ENCODE measurements at regions not wholly inside any gene's neighbourhood (a gene's known extent, or its start where the extent isn't known, plus 50 kb on each side); places are given as distances from the start of the nearest gene placed in this dataset.
A peak's percentile ranks its signal among the peaks of the same experiment; 100 is the strongest.
"Not testable (repeated sequence)": the region's sequence is repeated elsewhere in the genome, so short reads cannot be mapped to it uniquely, and the experiment has no call there.

DNA sequence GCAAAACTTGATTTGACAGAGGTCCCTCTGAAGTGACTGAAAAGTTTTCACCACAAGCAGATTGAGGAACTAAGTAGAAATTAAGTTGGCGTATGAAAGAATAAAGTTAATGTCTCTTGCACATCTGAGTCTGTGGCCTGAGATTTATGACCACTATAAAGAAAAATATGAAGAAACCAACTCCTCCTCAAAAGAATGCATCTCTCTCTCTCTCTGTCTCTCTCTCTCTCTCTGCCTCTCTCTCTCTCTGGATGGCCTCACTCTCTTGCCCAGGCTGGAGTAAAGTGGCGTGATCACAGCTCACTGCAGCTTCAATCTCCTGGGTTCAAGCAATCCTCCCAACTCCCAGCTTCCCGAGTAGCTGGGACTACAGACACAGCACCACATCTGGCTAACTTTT lies 55.2 kb downstream of the RPL22L1 start:
- no peak for ATAC-seq

DNA sequence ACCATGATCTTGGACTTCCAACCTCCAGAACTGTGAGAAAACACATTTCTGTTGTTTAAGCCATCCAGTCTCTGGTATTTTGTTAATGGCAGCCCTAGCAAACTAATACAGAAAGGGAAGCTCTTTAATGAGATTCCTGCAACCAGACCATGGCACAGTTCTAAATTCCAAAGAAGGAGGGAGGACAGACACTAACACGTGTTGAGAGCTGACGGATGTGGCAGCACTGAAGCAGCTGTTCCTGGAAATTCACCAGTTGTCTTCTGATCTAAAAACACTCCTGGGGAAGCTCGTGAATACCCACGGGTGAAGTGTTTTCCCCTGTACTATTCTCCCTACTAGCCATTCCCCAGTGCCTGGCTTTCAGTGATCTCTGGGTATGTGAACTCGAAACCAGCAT lies 56.7 kb downstream of the RPL22L1 start:
- no peak for ATAC-seq

- ATAC-seq, result peak; percentile 86
Observed at GRCh38 chr3:170811928-170812591, 57.9 kb downstream of the RPL22L1 start.

- ATAC-seq, result peak; percentile 67
Observed at GRCh38 chr3:170811515-170811914, 58.5 kb downstream of the RPL22L1 start.

GRCh38 chr3:170809975-170810357 lies 60.0 kb downstream of the RPL22L1 start:
- ATAC-seq, result no peak

- peak; percentile 51 for ATAC-seq
Observed at GRCh38 chr3:170809007-170809974, 60.7 kb downstream of the RPL22L1 start.

GRCh38 chr3:170808041-170808440 lies 62.0 kb downstream of the RPL22L1 start:
- no peak for ATAC-seq

- ATAC-seq, result no peak
Observed at GRCh38 chr3:170806676-170807075, 63.3 kb downstream of the RPL22L1 start.

DNA sequence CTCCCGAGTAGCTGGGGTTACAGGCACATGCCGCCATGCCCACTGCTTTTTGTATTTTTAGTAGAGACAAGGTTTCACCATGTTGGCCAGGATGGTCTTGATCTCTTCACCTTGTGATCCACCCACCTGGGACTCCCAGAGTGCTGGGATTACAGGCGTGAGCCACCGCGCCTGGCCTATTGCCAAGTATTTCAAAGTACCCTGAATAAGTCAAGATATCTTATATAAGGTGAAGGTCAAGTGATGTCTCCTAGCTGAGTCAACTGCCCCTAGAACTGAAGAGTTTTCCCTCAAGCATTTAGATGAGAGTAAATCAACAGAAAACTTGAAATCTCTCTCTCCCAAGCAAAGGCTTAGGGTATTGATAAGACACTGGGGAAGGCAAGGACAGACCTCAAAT lies 63.9 kb downstream of the RPL22L1 start:
- no peak for ATAC-seq

- ATAC-seq, result not testable (repeated sequence)
Observed at GRCh38 chr3:170805296-170805695, 64.7 kb downstream of the RPL22L1 start.

GRCh38 chr3:170804634-170805033 lies 65.4 kb downstream of the RPL22L1 start:
- not testable (repeated sequence) for ATAC-seq

DNA sequence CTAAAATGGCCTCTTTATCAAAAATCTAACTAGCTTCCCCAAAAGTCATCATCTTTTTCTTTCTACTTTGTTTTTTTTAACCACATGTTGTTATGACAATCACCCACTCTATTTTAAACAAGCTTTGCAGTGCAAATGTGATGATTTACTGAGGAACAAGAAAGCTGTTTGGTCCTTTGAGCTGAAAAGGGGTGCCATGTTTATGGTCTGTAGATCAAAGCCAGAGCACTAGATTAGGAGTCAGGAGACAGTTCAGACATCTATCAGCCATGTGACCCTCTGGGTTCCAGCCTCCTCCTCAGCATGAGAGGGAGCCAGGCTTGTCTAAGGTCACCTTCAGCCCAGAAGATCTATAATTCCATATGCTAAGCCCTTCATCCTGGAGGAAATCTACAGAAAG lies 65.9 kb downstream of the RPL22L1 start:
- ATAC-seq, result no peak

DNA sequence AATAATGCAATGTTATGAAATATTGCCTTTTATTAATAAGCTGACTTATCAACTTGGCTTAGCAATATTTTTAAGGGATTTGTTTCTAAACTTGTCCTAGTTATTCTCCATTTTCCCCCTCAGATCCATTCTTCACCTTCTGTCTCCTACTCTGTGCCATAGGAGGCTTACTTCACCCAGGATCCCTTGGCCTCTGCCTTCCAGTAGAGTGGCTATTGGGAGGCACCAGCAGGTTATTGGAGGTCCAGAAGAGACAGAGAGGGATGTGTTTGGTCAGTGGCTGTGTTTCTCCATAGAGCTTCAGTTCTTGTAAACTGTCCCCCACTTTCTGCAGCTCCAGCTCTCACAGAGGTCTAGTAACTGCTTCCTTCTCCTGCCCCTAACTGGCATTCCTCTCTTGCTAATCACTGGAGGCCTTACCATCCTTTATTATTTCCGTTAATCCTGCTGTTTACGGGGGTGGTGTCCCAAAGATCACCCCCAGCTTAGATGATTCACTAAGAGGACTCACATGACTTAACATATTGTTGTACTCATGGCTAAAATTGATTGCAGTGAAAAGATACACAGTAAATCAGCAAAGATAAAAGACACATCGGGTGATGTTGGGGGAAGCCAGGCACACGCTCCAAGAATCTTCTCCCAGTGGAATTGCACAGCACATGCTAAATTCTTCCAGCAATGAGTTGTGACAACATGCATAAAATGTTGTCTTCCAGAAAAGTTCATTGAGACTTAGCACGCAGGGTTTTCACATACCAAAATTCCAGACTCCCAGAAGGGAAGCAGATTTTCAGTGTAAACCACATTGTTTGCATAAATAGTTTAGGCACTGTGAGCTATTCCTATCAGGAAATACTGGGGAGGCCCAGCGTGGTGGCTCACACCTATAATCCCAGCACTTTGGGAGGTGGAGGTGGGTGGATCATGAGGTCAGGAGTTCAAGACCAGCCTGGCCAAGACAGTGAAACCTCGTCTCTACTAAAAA lies 67.5 kb downstream of the RPL22L1 start:
- no peak for ATAC-seq

GRCh38 chr3:170801597-170801996 lies 68.4 kb downstream of the RPL22L1 start:
- ATAC-seq, result no peak

GRCh38 chr3:170800275-170800674 lies 69.7 kb downstream of the RPL22L1 start:
- not testable (repeated sequence) for ATAC-seq

DNA sequence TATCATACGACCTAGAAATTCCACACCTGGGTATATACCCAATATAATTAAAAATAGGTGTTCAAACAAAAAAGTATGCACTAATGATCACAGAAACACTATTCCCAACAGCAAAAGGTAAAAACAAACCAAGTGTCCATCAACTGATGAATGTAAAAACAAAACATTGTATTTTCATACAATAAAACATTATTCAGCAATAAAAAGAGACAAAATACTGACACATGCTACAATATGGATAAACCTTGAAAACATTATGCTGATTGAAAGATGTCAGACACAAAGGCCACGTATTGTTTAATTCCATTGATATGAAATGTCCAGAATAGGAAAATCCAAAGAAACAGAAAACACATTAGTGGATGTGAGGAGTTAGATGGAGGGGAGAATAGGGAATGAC lies 71.0 kb downstream of the RPL22L1 start:
- ATAC-seq, result no peak

DNA sequence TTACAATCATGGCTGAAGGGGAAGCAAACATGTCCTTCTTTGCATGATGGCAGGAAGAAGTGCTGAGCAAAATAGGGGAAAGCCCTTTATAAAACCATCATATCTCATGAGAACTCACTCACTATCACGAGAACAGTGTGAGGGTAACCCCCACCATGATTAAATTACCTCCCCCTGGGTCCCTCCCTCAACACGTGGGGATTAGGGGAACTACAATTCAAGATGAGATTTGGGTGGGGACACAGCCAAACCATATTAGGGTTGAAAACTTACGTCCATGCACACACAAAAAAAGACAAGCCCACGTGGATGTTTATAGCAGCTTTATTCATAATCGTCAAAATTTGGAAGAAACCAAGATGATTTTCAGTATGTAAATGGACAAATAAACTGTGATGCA lies 72.3 kb downstream of the RPL22L1 start:
- ATAC-seq, result no peak

DNA sequence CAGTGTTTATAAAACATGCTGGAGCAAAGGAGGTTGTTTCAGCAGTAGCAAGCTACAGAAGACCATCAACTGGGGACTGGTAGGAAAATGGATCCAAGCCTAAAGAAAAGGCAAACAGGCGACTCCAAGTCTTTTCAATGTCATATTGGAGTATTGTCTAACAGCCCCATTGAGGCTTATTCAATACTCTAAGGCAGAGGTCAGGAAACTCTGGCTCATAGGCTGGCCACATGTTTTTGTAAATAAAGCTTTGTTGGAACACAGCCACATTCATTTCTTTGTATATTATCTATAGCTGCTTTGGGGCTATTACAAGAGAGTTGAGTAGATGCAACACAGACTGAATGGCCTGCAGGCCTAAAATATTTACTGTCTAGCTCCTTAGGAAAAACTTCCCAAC lies 77.5 kb downstream of the RPL22L1 start:
- ATAC-seq, result no peak

DNA sequence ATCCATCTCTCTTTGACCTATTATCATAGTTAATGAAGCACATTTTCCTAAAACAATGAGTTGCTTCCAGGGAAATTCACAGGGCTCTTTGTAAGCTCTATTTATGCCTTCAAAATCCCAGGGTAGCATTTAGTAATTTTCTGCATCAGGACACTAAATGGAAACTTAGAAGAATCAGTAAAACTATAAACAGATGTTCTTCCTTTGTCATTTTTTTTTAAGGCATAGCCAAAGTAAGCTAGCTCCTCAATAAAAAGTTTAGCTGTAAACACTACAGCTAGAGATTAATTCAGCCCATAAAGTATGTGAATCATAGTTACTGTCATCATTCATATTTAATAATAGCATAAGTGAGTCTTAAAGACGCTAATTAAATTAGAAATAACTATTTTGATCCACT lies 79.3 kb downstream of the RPL22L1 start:
- ATAC-seq, result no peak

DNA sequence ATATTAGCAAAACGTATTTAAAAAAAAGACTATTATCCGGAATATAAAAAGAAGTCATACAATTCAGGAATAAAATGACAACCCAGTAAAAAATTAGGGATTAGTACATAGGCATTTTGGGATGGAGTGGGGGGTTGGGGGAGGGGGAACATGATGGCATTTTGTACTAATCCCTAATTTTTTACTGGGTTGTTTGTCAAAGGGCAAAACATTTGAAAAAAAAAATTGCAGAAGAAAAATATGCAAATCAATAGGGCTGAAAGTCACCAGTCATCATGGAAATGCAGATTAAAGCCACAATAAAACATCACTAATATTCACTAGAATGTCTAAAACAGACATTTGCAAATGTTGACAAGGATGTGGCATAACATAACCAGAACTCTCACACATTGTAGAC lies 82.5 kb downstream of the RPL22L1 start:
- no peak for ATAC-seq

- no peak for ATAC-seq
Observed at GRCh38 chr3:170785454-170785853, 84.5 kb downstream of the RPL22L1 start.

GRCh38 chr3:170784406-170784805 lies 85.6 kb downstream of the RPL22L1 start:
- ATAC-seq, result no peak

DNA sequence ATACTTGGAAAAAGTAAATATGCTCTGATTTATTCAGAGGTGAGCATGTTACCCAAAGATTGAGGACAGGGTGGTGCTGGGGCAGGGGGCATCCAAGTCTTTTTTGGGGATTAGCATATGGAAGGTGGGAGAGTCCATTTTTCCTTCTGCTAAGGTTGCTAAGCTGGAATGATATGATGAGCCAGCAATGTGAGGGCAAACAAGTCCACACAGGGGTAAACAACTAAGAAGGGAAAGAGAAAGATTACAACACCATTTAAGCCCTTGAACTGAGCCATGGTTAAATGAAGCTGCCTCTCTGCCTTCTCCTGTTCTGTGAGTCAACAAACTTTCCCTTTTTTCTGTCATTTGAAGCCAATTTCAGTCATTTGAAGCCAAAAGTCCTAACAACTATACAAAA lies 89.0 kb downstream of the RPL22L1 start:
- ATAC-seq, result peak; percentile 38
